Osteocyte (in vitro differentiated cells): ENCODE measurements at regions not wholly inside any gene's neighbourhood (a gene's known extent, or its start where the extent isn't known, plus 50 kb on each side); places are given as distances from the start of the nearest gene placed in this dataset.

Source experiments
- DNase-seq: peaks from one replicate; pipeline ENCODE4 v3.0.0; 2021; ENCODE audit warnings: mixed read lengths; ENCODE audit not compliant: unreplicated experiment; ENCODE audit errors: extremely low spot score
- H3K27ac Mint-ChIP-seq: one replicate; pipeline ENCODE4 v1.8.0; 2021; ENCODE audit warnings: mild to moderate bottlenecking, mixed read lengths; ENCODE audit not compliant: unreplicated experiment
- H3K27me3 Mint-ChIP-seq: one replicate; pipeline ENCODE4 v1.8.0; 2021; ENCODE audit warnings: mixed read lengths; ENCODE audit not compliant: unreplicated experiment
- H3K36me3 Mint-ChIP-seq: one replicate; pipeline ENCODE4 v1.8.0; 2021; ENCODE audit warnings: mixed read lengths; ENCODE audit not compliant: unreplicated experiment
- H3K4me1 Mint-ChIP-seq: one replicate; pipeline ENCODE4 v1.8.0; 2021; ENCODE audit warnings: mixed read lengths; ENCODE audit not compliant: unreplicated experiment
- H3K4me3 Mint-ChIP-seq: one replicate; pipeline ENCODE4 v1.8.0; 2021; ENCODE audit warnings: mild to moderate bottlenecking, moderate library complexity, mixed read lengths; ENCODE audit not compliant: unreplicated experiment
- H3K9me3 Mint-ChIP-seq: one replicate; pipeline ENCODE4 v1.8.0; 2021; ENCODE audit warnings: mixed read lengths; ENCODE audit not compliant: unreplicated experiment
- CTCF ChIP-seq: fragments of 200-600 bp; sonication (generic); IDR thresholded peaks from 2 replicates; pipeline ENCODE4 v1.5.0; 2021; ENCODE audit warnings: antibody characterized with exemption, mild to moderate bottlenecking, moderate library complexity

GRCh38 chrX:82648062-82648461, 860.0 kb upstream of the POU3F4 start:
- Mint-ChIP-seq H3K4me3 (no peak overlapping the region), H3K27me3 (no peaks in the 10 kb centered on the region), H3K27ac (no peak overlapping the region), H3K9me3 (peaks cover 45% of the 10 kb centered on the region), H3K36me3 (no peaks in the 10 kb centered on the region), H3K4me1 (no peaks in the 10 kb centered on the region)
- no peak for TF ChIP-seq CTCF
- no peak for DNase-seq

GRCh38 chrX:82649645-82650044, 858.4 kb upstream of the POU3F4 start:
- Mint-ChIP-seq H3K9me3 (peaks cover 38% of the 10 kb centered on the region), H3K4me3 (no peak overlapping the region), H3K36me3 (no peaks in the 10 kb centered on the region), H3K4me1 (no peaks in the 10 kb centered on the region), H3K27ac (no peak overlapping the region), H3K27me3 (no peaks in the 10 kb centered on the region)
- TF ChIP-seq CTCF: no peak
- no peak for DNase-seq

GRCh38 chrX:82658492-82658891, 849.6 kb upstream of the POU3F4 start:
- Mint-ChIP-seq H3K27ac (no peak overlapping the region), H3K4me1 (no peaks in the 10 kb centered on the region), H3K9me3 (peaks cover 43% of the 10 kb centered on the region), H3K36me3 (no peaks in the 10 kb centered on the region), H3K27me3 (no peaks in the 10 kb centered on the region), H3K4me3 (no peak overlapping the region)
- no peak for DNase-seq
- no peak for TF ChIP-seq CTCF

GRCh38 chrX:82666355-82666754, 841.7 kb upstream of the POU3F4 start:
- TF ChIP-seq CTCF: no peak
- DNase-seq: no peak
- no peak overlapping the region for H3K4me3 Mint-ChIP-seq
- no peak overlapping the region for H3K27ac Mint-ChIP-seq
- no peaks in the 10 kb centered on the region for H3K27me3 Mint-ChIP-seq
- no peaks in the 10 kb centered on the region for H3K4me1 Mint-ChIP-seq
- H3K9me3 Mint-ChIP-seq: peaks cover 39% of the 10 kb centered on the region
- no peaks in the 10 kb centered on the region for H3K36me3 Mint-ChIP-seq

- Mint-ChIP-seq H3K9me3 (peaks cover 35% of the 10 kb centered on the region), H3K4me1 (no peaks in the 10 kb centered on the region), H3K4me3 (no peak overlapping the region), H3K27me3 (no peaks in the 10 kb centered on the region), H3K36me3 (no peaks in the 10 kb centered on the region), H3K27ac (no peak overlapping the region)
- no peak for TF ChIP-seq CTCF
- no peak for DNase-seq
Measured at GRCh38 chrX:82675104-82675503, 833.0 kb upstream of the POU3F4 start.
